ENCODE measurements at regions not wholly inside any gene's neighbourhood (a gene's known extent, or its start where the extent isn't known, plus 50 kb on each side); places are given as distances from the start of the nearest gene placed in this dataset.

DNA sequence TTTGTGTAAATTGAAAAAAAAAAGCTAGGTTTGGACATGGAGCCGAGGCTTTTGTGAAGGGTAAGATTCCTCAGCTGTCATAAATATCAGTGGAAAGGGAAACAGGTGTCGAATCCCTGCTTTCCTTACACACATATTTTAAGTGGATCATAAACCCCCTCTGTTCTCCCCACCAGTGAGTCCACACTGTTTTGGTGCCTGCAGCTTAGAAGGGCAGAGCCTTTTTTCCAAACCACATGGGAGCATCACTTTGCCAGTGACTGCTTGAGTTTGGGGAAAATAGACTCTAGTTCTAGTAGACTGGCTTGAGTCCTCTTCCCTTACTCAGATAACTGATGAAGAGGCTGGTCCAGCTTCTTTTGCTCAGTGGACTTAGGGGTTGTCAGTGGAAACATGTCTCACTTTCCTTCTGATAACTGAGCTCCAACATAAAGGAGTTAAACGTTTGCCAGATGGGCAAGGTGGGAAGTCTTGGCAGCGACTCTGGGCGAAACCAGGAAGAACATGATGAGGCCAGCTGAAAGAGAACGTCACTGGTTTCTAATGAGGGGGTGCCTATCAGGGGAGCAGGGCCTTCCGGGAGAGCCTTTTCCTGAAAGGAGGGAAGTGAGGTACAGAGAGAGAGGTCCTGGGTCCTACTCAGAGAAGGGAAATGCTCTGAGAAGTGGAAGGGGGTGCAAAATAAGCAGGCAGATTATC is 168.1 kb upstream of the PARP11 start:
- Histone ChIP-seq H3K36me3 (ENCODE audit: insufficient read depth, insufficient read length, low read length) (no peaks in the 10 kb centered on the region), H3K4me1 (ENCODE audit: insufficient read depth, insufficient read length) (peaks cover 1% of the 10 kb centered on the region), H3K9me3 (ENCODE audit: insufficient read depth, low read length) (peaks cover 18% of the 10 kb centered on the region), H3K4me3 (ENCODE audit: insufficient read length, low read depth) (no peak overlapping the region), H3K27me3 (ENCODE audit: insufficient read depth, insufficient read length) (no peaks in the 10 kb centered on the region), H3K9ac (ENCODE audit: insufficient read length, low read depth) (no peak overlapping the region)
- DNase-seq (ENCODE audit: low read depth, low spot score), result no peak
- TF ChIP-seq YY1 (IDR thresholded peaks at IDR 0.05; ENCODE audit: insufficient read depth, insufficient read length), result no peak
- TF ChIP-seq SUZ12 (IDR thresholded peaks at IDR 0.05; ENCODE audit: extremely low read depth, insufficient read depth, insufficient read length), result no peak
- no peak for TF ChIP-seq ZNF274 (IDR thresholded peaks at IDR 0.05; ENCODE audit: low read depth, low read length)

DNA sequence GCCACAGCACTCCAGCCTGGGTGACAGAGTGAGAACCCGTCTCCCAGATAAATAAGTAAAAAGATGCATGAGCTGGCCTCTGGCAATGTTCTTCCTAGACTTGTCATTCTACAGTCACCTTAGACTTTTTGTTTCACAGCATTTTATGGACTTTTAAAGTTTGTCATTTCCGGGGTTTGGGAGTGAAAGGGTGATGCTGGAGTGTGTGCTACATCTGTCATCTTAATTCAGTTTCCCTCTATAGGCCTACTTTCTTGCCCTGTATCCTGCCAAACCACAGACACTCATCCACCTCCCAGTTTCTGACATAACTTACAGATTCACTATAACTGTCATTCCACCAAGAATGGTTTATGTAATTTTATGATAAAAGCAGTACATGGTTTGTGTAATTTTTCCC is 166.7 kb upstream of the PARP11 start:
- Histone ChIP-seq H3K27me3 (ENCODE audit: insufficient read depth, insufficient read length) (no peaks in the 10 kb centered on the region), H3K4me3 (ENCODE audit: insufficient read length, low read depth) (no peak overlapping the region), H3K36me3 (ENCODE audit: insufficient read depth, insufficient read length, low read length) (no peaks in the 10 kb centered on the region), H3K9ac (ENCODE audit: insufficient read length, low read depth) (no peak overlapping the region), H3K4me1 (ENCODE audit: insufficient read depth, insufficient read length) (no peaks in the 10 kb centered on the region), H3K9me3 (ENCODE audit: insufficient read depth, low read length) (peaks cover 18% of the 10 kb centered on the region)
- TF ChIP-seq ZNF274 (IDR thresholded peaks at IDR 0.05; ENCODE audit: low read depth, low read length) (no peak), SUZ12 (IDR thresholded peaks at IDR 0.05; ENCODE audit: extremely low read depth, insufficient read depth, insufficient read length) (no peak), YY1 (IDR thresholded peaks at IDR 0.05; ENCODE audit: insufficient read depth, insufficient read length) (no peak)
- DNase-seq (ENCODE audit: low read depth, low spot score), result no peak

DNA sequence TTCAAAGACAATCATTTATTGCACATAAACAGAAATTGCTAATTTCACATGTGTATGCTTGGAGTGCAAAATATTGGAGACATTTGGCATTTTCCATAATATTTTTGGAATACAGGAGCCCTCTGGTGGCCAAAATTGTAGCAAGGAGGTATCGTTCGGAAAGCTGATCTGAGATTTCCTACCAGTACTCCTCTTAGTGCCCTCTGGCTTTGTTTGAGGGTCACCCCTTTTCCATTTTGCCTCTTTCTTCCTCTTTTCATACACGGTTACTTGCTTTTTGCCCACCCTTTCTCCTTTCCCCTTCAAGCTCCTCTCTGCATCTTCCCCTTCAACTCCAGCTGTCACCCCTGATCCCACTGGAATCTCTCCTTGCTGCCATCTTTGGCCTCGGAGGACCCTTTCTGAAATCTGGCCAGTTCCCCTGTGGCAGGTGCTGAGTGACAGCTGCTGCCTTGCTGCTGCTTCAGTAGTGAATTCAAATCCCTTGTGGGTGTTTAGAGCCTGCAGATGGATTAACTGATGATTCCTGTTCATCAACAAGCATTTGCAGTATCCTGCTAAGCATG is 164.6 kb upstream of the PARP11 start:
- Histone ChIP-seq H3K9ac (ENCODE audit: insufficient read length, low read depth) (no peak overlapping the region), H3K4me1 (ENCODE audit: insufficient read depth, insufficient read length) (no peaks in the 10 kb centered on the region), H3K4me3 (ENCODE audit: insufficient read length, low read depth) (no peak overlapping the region), H3K9me3 (ENCODE audit: insufficient read depth, low read length) (no peaks in the 10 kb centered on the region; the same call in 1 of the 2 replicates), H3K36me3 (ENCODE audit: insufficient read depth, insufficient read length, low read length) (no peaks in the 10 kb centered on the region), H3K27me3 (ENCODE audit: insufficient read depth, insufficient read length) (peaks cover 8% of the 10 kb centered on the region)
- DNase-seq (ENCODE audit: low read depth, low spot score), result no peak
- TF ChIP-seq YY1 (IDR thresholded peaks at IDR 0.05; ENCODE audit: insufficient read depth, insufficient read length), result no peak
- TF ChIP-seq ZNF274 (IDR thresholded peaks at IDR 0.05; ENCODE audit: low read depth, low read length), result no peak
- TF ChIP-seq SUZ12 (IDR thresholded peaks at IDR 0.05; ENCODE audit: extremely low read depth, insufficient read depth, insufficient read length), result no peak

DNA sequence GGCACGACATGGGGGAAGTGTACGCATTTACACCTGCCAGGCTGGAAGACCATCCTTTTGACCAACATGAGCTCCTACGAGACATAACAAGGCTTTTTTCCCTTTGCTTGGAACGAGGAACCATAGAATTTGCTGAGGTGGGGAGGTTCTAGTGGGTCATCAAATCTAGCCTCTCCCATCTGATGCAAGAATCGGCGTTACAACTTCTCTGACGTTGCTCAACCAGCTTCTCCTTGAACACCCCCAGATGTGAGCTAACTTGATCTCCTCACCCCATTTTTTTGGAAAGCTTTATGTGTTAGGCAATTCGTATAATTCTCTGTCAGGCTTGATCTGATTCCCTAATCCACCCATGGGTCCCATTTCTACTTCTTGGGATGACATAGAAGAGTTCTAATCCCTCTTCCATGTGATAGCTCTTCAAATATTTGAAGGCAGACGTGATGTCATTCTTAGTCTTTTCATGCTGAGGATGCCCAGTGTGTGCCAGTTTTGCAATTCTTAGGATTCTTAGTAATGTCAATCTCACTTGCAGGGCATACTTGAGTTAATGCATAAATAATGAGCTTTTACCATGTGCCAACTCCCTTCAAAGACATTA is 163.6 kb upstream of the PARP11 start:
- peaks cover 8% of the 10 kb centered on the region for H3K27me3 ChIP-seq (ENCODE audit: insufficient read depth, insufficient read length)
- H3K36me3 ChIP-seq (ENCODE audit: insufficient read depth, insufficient read length, low read length), result no peaks in the 10 kb centered on the region
- H3K4me3 ChIP-seq (ENCODE audit: insufficient read length, low read depth), result no peak overlapping the region
- no peak for DNase-seq (ENCODE audit: low read depth, low spot score)
- H3K9me3 ChIP-seq (ENCODE audit: insufficient read depth, low read length), result no peaks in the 10 kb centered on the region; the same call in 1 of the 2 replicates
- peaks cover 5% of the 10 kb centered on the region for H3K4me1 ChIP-seq (ENCODE audit: insufficient read depth, insufficient read length)
- TF ChIP-seq SUZ12 (IDR thresholded peaks at IDR 0.05; ENCODE audit: extremely low read depth, insufficient read depth, insufficient read length) (no peak), YY1 (IDR thresholded peaks at IDR 0.05; ENCODE audit: insufficient read depth, insufficient read length) (no peak), ZNF274 (IDR thresholded peaks at IDR 0.05; ENCODE audit: low read depth, low read length) (no peak)
- no peak overlapping the region for H3K9ac ChIP-seq (ENCODE audit: insufficient read length, low read depth)

DNA sequence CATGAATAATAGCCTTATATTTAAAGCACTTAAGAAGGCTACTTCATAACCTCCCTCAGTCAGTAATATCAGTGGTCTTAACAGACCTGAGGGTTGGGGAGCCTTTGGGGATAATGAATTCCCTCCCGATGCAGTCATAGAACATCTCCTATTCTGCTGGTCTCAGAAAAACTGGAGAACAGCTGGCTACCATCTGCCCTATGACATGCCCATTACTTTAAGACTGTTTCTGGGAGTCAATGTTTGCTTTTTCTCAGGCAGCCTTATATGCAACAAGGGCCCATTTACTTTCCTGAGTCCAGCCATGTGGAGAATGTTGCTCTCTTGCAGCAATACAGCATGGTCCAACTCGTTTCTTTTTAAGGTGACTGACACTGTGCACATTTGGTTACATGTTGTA is 161.7 kb upstream of the PARP11 start:
- Histone ChIP-seq H3K9me3 (ENCODE audit: insufficient read depth, low read length) (no peaks in the 10 kb centered on the region; the same call in 1 of the 2 replicates), H3K4me3 (ENCODE audit: insufficient read length, low read depth) (no peak overlapping the region), H3K27me3 (ENCODE audit: insufficient read depth, insufficient read length) (peaks cover 8% of the 10 kb centered on the region), H3K4me1 (ENCODE audit: insufficient read depth, insufficient read length) (peaks cover 7% of the 10 kb centered on the region), H3K9ac (ENCODE audit: insufficient read length, low read depth) (no peak overlapping the region), H3K36me3 (ENCODE audit: insufficient read depth, insufficient read length, low read length) (no peaks in the 10 kb centered on the region)
- no peak for TF ChIP-seq SUZ12 (IDR thresholded peaks at IDR 0.05; ENCODE audit: extremely low read depth, insufficient read depth, insufficient read length)
- TF ChIP-seq YY1 (IDR thresholded peaks at IDR 0.05; ENCODE audit: insufficient read depth, insufficient read length), result no peak
- no peak for TF ChIP-seq ZNF274 (IDR thresholded peaks at IDR 0.05; ENCODE audit: low read depth, low read length)
- DNase-seq (ENCODE audit: low read depth, low spot score), result no peak

DNA sequence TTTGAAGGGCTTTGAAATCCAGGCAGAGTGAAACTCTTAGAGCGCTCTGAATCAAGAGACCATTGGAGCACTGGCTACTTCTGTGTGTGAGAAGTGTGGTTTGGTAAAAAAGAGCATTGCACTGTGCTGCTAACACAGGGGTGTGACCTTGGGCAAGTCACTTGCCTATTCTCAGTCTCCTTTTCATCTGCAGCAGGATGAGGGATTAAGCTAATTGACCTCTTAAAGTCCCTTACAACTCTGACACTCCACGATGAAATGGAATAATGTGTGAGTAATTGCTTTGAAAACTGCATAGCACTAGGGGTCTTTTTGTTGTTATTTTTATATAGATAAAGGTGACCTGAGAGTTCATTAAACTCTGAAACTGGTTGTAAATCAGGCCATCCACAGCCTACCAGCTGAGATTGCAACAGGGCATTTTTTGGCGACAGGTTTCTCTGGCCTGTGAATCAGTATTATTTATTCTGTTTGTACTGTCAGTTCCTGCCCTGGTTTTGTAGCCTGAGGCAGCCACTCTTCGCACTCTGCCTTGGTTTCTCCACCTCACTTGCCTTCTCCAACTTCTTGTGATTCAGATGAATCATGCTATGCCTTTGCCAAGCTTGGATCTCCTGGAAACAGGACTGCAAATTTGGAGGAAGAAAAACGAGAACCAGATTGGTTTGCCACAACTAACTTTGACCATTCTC is 159.9 kb upstream of the PARP11 start:
- no peak for TF ChIP-seq ZNF274 (IDR thresholded peaks at IDR 0.05; ENCODE audit: low read depth, low read length)
- no peak for TF ChIP-seq YY1 (IDR thresholded peaks at IDR 0.05; ENCODE audit: insufficient read depth, insufficient read length)
- TF ChIP-seq SUZ12 (IDR thresholded peaks at IDR 0.05; ENCODE audit: extremely low read depth, insufficient read depth, insufficient read length), result no peak
- DNase-seq (ENCODE audit: low read depth, low spot score), result peak; percentile 67
- peaks cover 15% of the 10 kb centered on the region for H3K27me3 ChIP-seq (ENCODE audit: insufficient read depth, insufficient read length)

More for the DNA sequence above, 159.9 kb upstream of the PARP11 start:
- Histone ChIP-seq H3K4me3 (ENCODE audit: insufficient read length, low read depth) (no peak overlapping the region), H3K36me3 (ENCODE audit: insufficient read depth, insufficient read length, low read length) (no peaks in the 10 kb centered on the region), H3K9me3 (ENCODE audit: insufficient read depth, low read length) (no peaks in the 10 kb centered on the region; the same call in 1 of the 2 replicates), H3K4me1 (ENCODE audit: insufficient read depth, insufficient read length) (peaks cover 8% of the 10 kb centered on the region), H3K9ac (ENCODE audit: insufficient read length, low read depth) (no peak overlapping the region)
